OCI-LY1 (cell line): ENCODE measurements at regions not wholly inside any gene's neighbourhood (a gene's known extent, or its start where the extent isn't known, plus 50 kb on each side); places are given as distances from the start of the nearest gene placed in this dataset.

Experiments
- EZH2 ChIP-seq: fragments of 200-600 bp; sonication (generic), shearing (Covaris generic); IDR thresholded peaks from 2 replicates; pipeline ENCODE4 v1.8.0; 2017; ENCODE audit warnings: borderline replicate concordance, mixed run types, mild to moderate bottlenecking, antibody characterized with exemption, low read length, moderate library complexity, mixed read lengths
- TF ChIP-seq, protein P1 (sequence below): fragments of 200-600 bp; sonication (generic), shearing (Covaris generic); IDR thresholded peaks from 2 replicates; pipeline ENCODE4 v1.5.1; 2017; ENCODE audit warnings: mild to moderate bottlenecking, antibody characterized with exemption, low read length, moderate library complexity, mixed read lengths

DNA sequence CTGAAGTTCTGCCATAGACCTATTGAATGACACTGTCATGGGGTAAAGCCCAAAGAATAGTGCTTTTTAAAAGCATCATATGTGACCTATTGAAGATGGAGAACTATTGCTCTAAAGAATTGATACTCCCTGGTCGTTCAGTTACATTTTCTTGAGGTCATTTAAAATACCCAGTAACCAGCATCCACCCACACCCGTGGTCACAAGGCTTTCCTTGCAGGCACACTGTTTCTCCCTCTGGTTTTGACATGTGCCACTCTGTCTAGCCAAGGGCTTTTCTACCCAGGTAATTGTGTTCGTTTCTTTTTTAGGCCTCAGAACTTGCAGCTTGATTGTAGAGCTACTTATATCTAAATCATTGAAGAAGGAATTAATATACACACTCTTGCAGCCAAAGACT lies 68.3 kb upstream of the LYZL2 start:
- TF ChIP-seq, protein P1, sequence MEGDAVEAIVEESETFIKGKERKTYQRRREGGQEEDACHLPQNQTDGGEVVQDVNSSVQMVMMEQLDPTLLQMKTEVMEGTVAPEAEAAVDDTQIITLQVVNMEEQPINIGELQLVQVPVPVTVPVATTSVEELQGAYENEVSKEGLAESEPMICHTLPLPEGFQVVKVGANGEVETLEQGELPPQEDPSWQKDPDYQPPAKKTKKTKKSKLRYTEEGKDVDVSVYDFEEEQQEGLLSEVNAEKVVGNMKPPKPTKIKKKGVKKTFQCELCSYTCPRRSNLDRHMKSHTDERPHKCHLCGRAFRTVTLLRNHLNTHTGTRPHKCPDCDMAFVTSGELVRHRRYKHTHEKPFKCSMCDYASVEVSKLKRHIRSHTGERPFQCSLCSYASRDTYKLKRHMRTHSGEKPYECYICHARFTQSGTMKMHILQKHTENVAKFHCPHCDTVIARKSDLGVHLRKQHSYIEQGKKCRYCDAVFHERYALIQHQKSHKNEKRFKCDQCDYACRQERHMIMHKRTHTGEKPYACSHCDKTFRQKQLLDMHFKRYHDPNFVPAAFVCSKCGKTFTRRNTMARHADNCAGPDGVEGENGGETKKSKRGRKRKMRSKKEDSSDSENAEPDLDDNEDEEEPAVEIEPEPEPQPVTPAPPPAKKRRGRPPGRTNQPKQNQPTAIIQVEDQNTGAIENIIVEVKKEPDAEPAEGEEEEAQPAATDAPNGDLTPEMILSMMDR: no peak
- no peak for TF ChIP-seq EZH2
